Transverse colon (tissue), 4 donors: ENCODE measurements at regions not wholly inside any gene's neighbourhood (a gene's known extent, or its start where the extent isn't known, plus 50 kb on each side); places are given as distances from the start of the nearest gene placed in this dataset.

Experiments
- DNase-seq: peaks from one replicate; pipeline ENCODE4 v3.0.0-alpha.2; 2019
- H3K27ac ChIP-seq, 4 donors: fragments of 200-600 bp; sonication (generic); 2 replicates each; pipeline ENCODE4 v1.5.1; 2016 to 2018; ENCODE audit warnings: inconsistent platforms in 4 of 4
- H3K27me3 ChIP-seq: fragments of 200-600 bp; sonication (generic); 2 replicates; pipeline ENCODE4 v1.5.1; 2017; ENCODE audit warnings: inconsistent platforms
- H3K36me3 ChIP-seq, 4 donors: fragments of 200-600 bp; sonication (generic); 2 replicates each; pipeline ENCODE4 v1.5.1; 2017 to 2019; ENCODE audit warnings: inconsistent platforms in 4 of 4
- H3K4me1 ChIP-seq, 4 donors: fragments of 200-600 bp; sonication (generic); 2 replicates each; pipeline ENCODE4 v1.5.1; 2017 to 2020; ENCODE audit warnings: inconsistent platforms in 4 of 4
- H3K4me3 ChIP-seq, 4 donors: fragments of 200-600 bp; sonication (generic); 1 replicate in 1 of 4; 2 replicates in 3 of 4; pipeline versions ENCODE4 v1.5.1 to v1.6.1; 2017 to 2019; ENCODE audit warnings: inconsistent platforms in 4 of 4
- H3K9me3 ChIP-seq, 2 donors: fragments of 200-600 bp; sonication (generic); 2 replicates each; pipeline ENCODE4 v1.5.1; 2017 to 2019; ENCODE audit warnings: inconsistent platforms in 2 of 2
- EP300 ChIP-seq: sonication (generic); formaldehyde crosslinking; IDR thresholded peaks from one replicate; pipeline ENCODE4 v1.6.1; 2017; ENCODE audit warnings: antibody characterized with exemption, low read depth
- POLR2A ChIP-seq: fragments of 450-650 bp; IDR thresholded peaks from one replicate; pipeline ENCODE4 v1.6.1; 2016; ENCODE audit warnings: antibody characterized with exemption, mild to moderate bottlenecking, moderate library complexity
- POLR2AphosphoS5 ChIP-seq, 3 donors: sonication (generic); formaldehyde crosslinking; IDR thresholded peaks; one replicate each; pipeline ENCODE4 v1.6.1; 2016; ENCODE audit warnings: antibody characterized with exemption in 3 of 3
- WGBS, 2 donors: methylation state at CpG; one replicate each; pipeline ENCODE4 v1.1.5; 2018; ENCODE audit warnings: low coverage in 1 of 2; 5-methylcytosine and 5-hydroxymethylcytosine counted together
- in situ Hi-C, 4 donors: fragments of 200-750 bp; cut with MboI; loops; one replicate each; pipeline versions ENCODE4 v1.15.0 to v1.15.1; 2017; ENCODE audit warnings: low sequenced_read_pairs in 3 of 4, low pct_ligation_motif_present in 1 of 4, low pct_unique_long_range_greater_than_20kb in 1 of 4
- intact Hi-C: fragments of 100-400 bp; cut with DNase I; formaldehyde crosslinking; loops from one replicate; pipeline ENCODE4 v1.15.1; 2023; ENCODE audit warnings: low total_unique reads
- TF ChIP-seq, protein P1 (sequence below), 5 experiments: fragments of 200-600 bp in 3 of 5; fragments of 450-650 bp in 2 of 5; sonication (generic) in 3 of 5; IDR thresholded peaks; 1 replicate in 2 of 5; 2 replicates in 3 of 5; pipeline ENCODE4 v1.5.1; 2016 to 2017; ENCODE audit warnings: antibody characterized with exemption in 5 of 5, inconsistent platforms in 3 of 5, mild to moderate bottlenecking in 2 of 5, moderate library complexity in 1 of 5

DNA sequence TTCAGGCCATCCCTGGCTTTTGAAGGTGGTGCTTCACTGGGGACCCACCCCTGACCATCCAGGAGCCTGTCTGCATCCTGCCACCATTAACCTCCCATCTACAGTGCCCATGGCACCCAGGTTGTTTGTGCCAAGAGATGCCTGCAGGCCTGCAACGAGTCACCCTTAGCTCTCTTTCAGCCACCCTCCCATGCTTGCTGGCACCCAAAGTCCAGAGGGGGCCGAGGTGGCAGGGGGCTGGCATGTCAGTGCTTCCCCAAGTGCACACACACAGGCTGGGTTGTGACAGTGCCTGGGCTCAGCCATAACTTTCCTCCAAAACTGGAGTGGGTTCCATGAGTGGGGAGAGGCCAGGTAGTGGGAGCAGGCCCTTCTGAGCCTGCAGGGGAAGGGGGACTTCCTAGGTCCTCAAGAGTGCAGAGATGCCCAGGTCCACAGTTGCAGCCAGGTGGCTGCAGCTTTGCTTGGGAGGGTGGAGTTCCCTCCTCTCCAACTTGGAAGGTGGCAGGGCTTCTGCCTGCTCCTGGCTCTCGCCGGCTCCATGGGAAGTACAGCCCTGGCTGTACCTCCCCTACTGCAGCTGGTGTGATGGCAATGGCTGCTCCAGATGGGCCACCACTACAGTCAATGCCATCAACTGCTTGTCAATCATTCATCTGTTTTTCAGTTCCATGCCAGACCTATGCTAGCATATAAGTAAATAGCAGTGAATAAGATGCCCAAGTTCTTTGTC, 235.9 kb upstream of the GIMD1 start:
- Histone ChIP-seq H3K27me3 (no peaks in the 10 kb centered on the region), H3K9me3 (no peaks in the 10 kb centered on the region), H3K27ac (no peak overlapping the region), H3K4me1 (no peaks in the 10 kb centered on the region), H3K36me3 (no peaks in the 10 kb centered on the region), H3K4me3 (no peak overlapping the region)
- intact Hi-C loops, result no loop called here
- 73% methylated on average over 4 of the region's 4 CpGs; no CpG with 5 or more reads in 1 of the 2 donors for WGBS, 2 donors
- no peak for TF ChIP-seq POLR2AphosphoS5 (IDR thresholded peaks at IDR 0.05)
- no peak for TF ChIP-seq POLR2A
- TF ChIP-seq, protein P1, sequence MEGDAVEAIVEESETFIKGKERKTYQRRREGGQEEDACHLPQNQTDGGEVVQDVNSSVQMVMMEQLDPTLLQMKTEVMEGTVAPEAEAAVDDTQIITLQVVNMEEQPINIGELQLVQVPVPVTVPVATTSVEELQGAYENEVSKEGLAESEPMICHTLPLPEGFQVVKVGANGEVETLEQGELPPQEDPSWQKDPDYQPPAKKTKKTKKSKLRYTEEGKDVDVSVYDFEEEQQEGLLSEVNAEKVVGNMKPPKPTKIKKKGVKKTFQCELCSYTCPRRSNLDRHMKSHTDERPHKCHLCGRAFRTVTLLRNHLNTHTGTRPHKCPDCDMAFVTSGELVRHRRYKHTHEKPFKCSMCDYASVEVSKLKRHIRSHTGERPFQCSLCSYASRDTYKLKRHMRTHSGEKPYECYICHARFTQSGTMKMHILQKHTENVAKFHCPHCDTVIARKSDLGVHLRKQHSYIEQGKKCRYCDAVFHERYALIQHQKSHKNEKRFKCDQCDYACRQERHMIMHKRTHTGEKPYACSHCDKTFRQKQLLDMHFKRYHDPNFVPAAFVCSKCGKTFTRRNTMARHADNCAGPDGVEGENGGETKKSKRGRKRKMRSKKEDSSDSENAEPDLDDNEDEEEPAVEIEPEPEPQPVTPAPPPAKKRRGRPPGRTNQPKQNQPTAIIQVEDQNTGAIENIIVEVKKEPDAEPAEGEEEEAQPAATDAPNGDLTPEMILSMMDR (IDR thresholded peaks at IDR 0.05), result no peak
- TF ChIP-seq EP300, result no peak
- DNase-seq, result no peak
- in situ Hi-C loops, result no loop called here

DNA sequence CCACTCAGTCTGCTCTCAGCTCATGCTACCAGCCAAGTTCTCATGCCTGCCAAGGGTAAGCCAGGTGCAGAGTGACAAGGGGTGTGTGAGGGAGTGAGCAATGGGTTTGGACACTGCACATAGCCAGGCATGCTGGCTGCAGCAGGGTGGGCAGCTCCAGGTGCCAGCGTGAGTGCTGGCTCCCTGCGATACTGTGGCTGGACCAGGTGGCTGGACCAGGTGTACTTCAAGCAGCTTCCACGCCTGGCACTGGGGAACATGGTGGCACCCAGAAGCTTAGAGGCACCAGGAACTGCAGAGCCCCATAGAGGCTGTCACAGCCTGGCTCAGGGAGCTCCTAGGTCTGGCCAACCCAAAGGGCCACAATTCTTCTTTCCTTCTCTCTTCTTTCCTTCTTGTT, 234.9 kb upstream of the GIMD1 start:
- TF ChIP-seq, protein P1 (IDR thresholded peaks at IDR 0.05), result no peak
- no peak for TF ChIP-seq POLR2A
- TF ChIP-seq POLR2AphosphoS5 (IDR thresholded peaks at IDR 0.05), result no peak
- H3K9me3 ChIP-seq, result no peaks in the 10 kb centered on the region
- DNase-seq, result no peak
- no peaks in the 10 kb centered on the region for H3K4me1 ChIP-seq
- no peaks in the 10 kb centered on the region for H3K27me3 ChIP-seq
- WGBS, 2 donors, result 82% methylated on average over 3 of the region's 3 CpGs; no CpG with 5 or more reads in 1 of the 2 donors
- intact Hi-C loops, result no loop called here
- H3K36me3 ChIP-seq, result no peaks in the 10 kb centered on the region
- no peak overlapping the region for H3K27ac ChIP-seq
- H3K4me3 ChIP-seq, result no peak overlapping the region
- in situ Hi-C loops, result no loop called here

GRCh38 chr4:106602711-106603110, 234.1 kb upstream of the GIMD1 start:
- in situ Hi-C loops (no loop called here), intact Hi-C loops (no loop called here)
- Histone ChIP-seq H3K27me3 (no peaks in the 10 kb centered on the region), H3K4me3 (no peak overlapping the region), H3K27ac (no peak overlapping the region), H3K9me3 (no peaks in the 10 kb centered on the region), H3K36me3 (no peaks in the 10 kb centered on the region), H3K4me1 (no peaks in the 10 kb centered on the region)
- TF ChIP-seq EP300 (no peak), POLR2A (no peak), POLR2AphosphoS5 (IDR thresholded peaks at IDR 0.05) (no peak)
- TF ChIP-seq, protein P1 (IDR thresholded peaks at IDR 0.05), result no peak
- 72 to 79% methylated on average over 2 of the region's 2 CpGs for WGBS, 2 donors
- no peak for DNase-seq

DNA sequence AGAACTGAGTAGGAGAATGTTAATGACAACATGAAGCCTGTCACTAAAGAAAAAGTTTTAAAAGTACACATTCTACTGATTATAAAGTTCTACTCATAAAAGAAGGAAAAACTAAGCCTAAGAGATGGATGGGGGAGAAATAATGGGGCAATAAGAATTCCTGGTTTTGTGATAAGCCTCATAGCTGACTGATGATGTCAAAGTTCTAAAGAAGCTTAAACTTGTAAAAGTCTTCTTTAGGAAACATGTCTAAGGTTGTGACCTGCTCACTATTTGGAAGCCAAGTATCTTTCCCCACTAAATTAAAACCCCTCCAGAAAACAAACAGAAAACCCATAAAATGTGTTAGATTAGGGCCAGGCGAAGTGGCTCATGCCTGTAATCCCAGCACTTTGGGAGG, 232.9 kb upstream of the GIMD1 start:
- in situ Hi-C loops (no loop called here), intact Hi-C loops (no loop called here)
- Histone ChIP-seq H3K27me3 (no peaks in the 10 kb centered on the region), H3K4me3 (no peak overlapping the region), H3K36me3 (no peaks in the 10 kb centered on the region), H3K27ac (no peak overlapping the region), H3K4me1 (no peaks in the 10 kb centered on the region), H3K9me3 (no peaks in the 10 kb centered on the region)
- no peak for DNase-seq
- WGBS, 2 donors, result 50% methylated on average over 1 of the region's 1 CpG; no CpG with 5 or more reads in 1 of the 2 donors
- TF ChIP-seq, protein P1 (IDR thresholded peaks at IDR 0.05), result no peak
- TF ChIP-seq POLR2AphosphoS5 (IDR thresholded peaks at IDR 0.05), result no peak
